Dendritic cell treated with granulocyte-macrophage colony-stimulating factor and Interleukin-4, amounts not matched to agents 40 ng/mL and 50 ng/mL, for 4 days (primary cell): ENCODE measurements at regions not wholly inside any gene's neighbourhood (a gene's known extent, or its start where the extent isn't known, plus 50 kb on each side); places are given as distances from the start of the nearest gene placed in this dataset.

Source experiments
- H3K27ac Mint-ChIP-seq: one replicate; pipeline ENCODE4 v1.8.0; 2022; ENCODE audit warnings: mild to moderate bottlenecking, mixed read lengths
- H3K27me3 Mint-ChIP-seq: one replicate; pipeline ENCODE4 v1.8.0; 2022; ENCODE audit warnings: mild to moderate bottlenecking, mixed read lengths
- H3K36me3 Mint-ChIP-seq: one replicate; pipeline ENCODE4 v1.8.0; 2022; ENCODE audit warnings: low read depth, mixed read lengths
- H3K4me1 Mint-ChIP-seq: one replicate; pipeline ENCODE4 v1.8.0; 2022; ENCODE audit warnings: low read depth, mixed read lengths
- H3K4me3 Mint-ChIP-seq: one replicate; pipeline ENCODE4 v1.8.0; 2022; ENCODE audit warnings: mild to moderate bottlenecking, moderate library complexity, mixed read lengths
- H3K9me3 Mint-ChIP-seq: one replicate; pipeline ENCODE4 v1.8.0; 2022; ENCODE audit warnings: mixed read lengths
- intact Hi-C: fragments of 100-400 bp; cut with micrococcal nuclease; formaldehyde crosslinking; loops from one replicate; pipeline ENCODE4 v1.15.0; 2022

DNA sequence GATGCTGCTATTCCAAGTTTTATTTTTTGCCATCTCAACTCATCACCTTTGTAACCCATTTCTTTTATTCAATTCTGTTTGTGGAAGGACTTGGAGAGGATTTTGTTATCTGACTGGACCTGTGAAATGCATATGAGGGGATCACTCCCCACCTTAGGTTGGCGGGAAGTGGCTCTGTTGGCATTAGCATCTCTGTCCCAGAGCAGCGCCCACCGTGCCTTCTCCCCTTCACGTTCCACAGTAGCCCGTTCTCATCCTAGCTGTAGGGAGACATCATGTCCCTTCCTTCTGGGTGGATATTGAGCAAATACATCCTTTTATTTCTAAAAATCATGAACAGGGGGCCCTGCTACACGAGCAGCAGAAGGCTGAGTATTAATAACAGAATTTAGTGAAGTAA lies 330.4 kb downstream of the RFC3 start:
- Mint-ChIP-seq H3K27me3 (no peaks in the 10 kb centered on the region), H3K36me3 (no peaks in the 10 kb centered on the region), H3K4me3 (no peak overlapping the region), H3K4me1 (no peaks in the 10 kb centered on the region), H3K9me3 (peaks cover 8% of the 10 kb centered on the region), H3K27ac (no peak overlapping the region)
- intact Hi-C loops: no loop called here

DNA sequence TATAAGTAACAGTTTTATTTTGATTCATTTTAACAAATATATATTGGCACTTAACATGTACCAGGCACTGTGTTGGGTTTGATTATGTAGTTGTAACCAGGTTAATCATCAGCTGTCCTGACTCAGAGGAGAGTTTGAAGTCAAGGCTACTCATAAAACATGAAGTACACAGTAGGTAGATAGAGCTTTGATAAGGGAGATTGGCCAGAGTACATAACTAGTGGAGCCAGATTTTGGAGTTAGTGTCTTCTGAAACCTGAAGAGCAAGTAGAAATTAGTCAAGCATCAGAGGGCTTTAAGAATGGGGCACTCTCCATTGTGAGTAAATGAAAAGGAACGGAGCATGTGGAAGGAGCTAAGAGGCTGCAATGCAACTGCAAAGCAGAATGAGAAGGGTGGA lies 333.9 kb downstream of the RFC3 start:
- Mint-ChIP-seq H3K4me1 (peaks cover 3% of the 10 kb centered on the region), H3K9me3 (peaks cover 8% of the 10 kb centered on the region), H3K36me3 (no peaks in the 10 kb centered on the region), H3K4me3 (no peak overlapping the region), H3K27ac (no peak overlapping the region), H3K27me3 (peaks cover 5% of the 10 kb centered on the region)
- intact Hi-C loops: no loop called here

DNA sequence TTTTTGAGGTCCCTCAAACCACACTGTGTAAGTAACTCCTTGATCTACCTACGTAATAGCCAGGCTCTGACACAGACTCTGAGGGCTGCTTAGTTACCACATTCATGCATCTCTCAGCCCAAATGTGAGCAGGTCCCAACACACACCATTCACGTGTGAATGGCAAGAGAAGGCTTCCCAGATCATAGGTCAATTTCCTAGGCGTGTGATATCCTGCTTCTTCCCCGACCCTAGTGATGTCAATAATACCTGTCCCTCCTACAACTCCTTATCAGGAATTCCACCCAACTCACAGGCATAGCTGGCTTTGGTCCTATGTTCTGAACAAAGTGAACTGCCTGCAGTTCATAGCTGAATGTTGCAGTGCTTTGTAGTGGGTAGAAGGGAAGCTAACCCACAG lies 334.5 kb downstream of the RFC3 start:
- peaks cover 8% of the 10 kb centered on the region for H3K9me3 Mint-ChIP-seq
- intact Hi-C loops: no loop called here

DNA sequence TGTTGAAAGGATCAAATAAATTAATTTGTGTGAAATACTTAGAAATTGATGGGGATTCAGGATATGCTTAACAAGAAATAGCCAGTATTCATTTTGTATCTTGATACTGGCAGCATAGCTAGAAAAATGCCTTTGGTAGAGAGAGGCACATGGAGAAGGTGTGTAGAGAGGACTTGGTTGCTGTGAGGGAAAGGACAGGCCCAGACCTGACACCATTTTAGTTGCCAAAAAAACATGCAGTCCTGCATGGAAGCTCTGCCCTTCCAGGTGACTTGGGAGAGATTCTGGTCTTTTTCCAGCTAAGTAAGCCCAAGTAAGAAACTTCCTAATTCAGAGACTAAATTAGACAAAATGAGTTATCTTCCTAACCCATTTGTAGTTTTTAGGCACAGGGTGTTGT lies 335.0 kb downstream of the RFC3 start:
- no peak overlapping the region for H3K27ac Mint-ChIP-seq
- H3K27me3 Mint-ChIP-seq: peaks cover 8% of the 10 kb centered on the region
- peaks cover 9% of the 10 kb centered on the region for H3K4me1 Mint-ChIP-seq
- peaks cover 8% of the 10 kb centered on the region for H3K9me3 Mint-ChIP-seq
- no peaks in the 10 kb centered on the region for H3K36me3 Mint-ChIP-seq
- no peak overlapping the region for H3K4me3 Mint-ChIP-seq
- intact Hi-C loops: no loop called here

More for the DNA sequence above, 334.5 kb downstream of the RFC3 start:
- Mint-ChIP-seq H3K27ac (no peak overlapping the region), H3K36me3 (no peaks in the 10 kb centered on the region), H3K4me3 (no peak overlapping the region), H3K27me3 (peaks cover 8% of the 10 kb centered on the region), H3K4me1 (peaks cover 8% of the 10 kb centered on the region)

DNA sequence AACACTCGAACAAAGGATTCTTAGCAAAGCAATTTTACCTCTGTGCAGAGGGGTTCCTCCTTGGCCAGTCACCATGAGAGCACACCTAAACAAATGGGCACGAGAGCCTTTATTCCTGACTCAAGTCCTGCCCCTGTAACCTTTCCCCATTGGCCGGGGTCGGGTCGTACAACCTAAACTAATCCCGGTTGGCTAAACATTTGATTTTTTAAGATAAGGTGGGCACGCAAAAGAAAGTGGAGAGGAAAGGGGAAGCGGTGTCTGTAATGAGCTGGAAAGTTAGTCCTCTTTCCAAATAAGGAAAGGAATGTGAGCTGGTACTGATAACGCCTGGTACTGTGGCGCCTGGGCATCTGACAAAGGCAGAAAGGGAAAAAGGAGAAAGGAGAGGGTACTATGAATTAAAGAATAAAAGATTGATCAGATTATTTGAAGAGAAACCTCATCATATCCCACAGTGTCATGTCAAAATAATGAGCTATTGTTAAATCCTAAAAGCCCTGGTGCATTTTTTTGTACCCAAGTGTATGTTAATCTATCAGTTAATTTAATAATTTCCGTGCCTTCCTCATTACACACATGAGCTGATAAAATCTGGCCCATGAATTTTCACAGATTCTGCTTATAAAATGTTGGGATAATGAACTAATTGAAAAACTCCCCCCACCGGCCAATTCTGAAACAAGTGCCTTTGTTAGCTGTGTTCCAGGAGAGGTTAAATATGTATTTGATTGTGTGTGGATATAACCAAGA lies 335.7 kb downstream of the RFC3 start:
- H3K27me3 Mint-ChIP-seq: peaks cover 8% of the 10 kb centered on the region
- intact Hi-C loops: no loop called here
- H3K27ac Mint-ChIP-seq: no peak overlapping the region
- no peaks in the 10 kb centered on the region for H3K36me3 Mint-ChIP-seq
- peaks cover 9% of the 10 kb centered on the region for H3K4me1 Mint-ChIP-seq
- peaks cover 8% of the 10 kb centered on the region for H3K9me3 Mint-ChIP-seq
- H3K4me3 Mint-ChIP-seq: no peak overlapping the region

DNA sequence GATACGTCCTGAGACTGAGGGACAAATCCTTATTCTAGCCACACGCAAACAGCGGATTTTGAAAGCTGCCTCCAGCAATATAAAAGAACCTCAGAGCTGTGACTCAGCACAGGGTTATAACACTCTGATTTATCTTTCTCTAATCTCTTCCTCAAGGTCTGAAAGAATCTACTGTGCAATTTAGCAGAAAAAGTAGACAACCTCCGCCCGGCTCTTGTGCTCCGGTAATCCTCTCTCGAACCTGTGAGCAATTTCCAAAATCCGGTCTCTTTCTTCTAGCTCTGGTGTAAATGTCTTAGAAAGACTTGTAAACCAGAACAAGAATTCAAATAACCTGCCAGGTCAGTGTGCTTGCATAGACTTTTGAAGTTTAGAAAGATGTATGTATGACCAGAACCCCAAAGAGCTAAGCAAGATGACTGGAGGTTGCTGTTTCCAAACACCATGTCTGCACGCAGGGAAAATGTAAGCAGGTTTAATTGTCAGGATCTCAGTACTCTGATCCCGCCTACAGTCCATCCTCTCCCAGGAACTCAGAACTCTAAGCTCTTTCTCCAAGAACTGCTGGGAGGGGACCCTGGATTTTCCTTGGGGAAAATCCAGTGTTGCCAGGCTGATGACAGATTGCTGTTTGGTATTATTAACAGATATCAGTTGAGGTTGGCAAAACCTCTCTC lies 338.1 kb downstream of the RFC3 start:
- H3K4me1 Mint-ChIP-seq: peaks cover 9% of the 10 kb centered on the region
- no peaks in the 10 kb centered on the region for H3K36me3 Mint-ChIP-seq
- intact Hi-C loops: no loop called here
- peaks cover 15% of the 10 kb centered on the region for H3K9me3 Mint-ChIP-seq
- H3K4me3 Mint-ChIP-seq: no peak overlapping the region
- no peak overlapping the region for H3K27ac Mint-ChIP-seq
- H3K27me3 Mint-ChIP-seq: peaks cover 8% of the 10 kb centered on the region

DNA sequence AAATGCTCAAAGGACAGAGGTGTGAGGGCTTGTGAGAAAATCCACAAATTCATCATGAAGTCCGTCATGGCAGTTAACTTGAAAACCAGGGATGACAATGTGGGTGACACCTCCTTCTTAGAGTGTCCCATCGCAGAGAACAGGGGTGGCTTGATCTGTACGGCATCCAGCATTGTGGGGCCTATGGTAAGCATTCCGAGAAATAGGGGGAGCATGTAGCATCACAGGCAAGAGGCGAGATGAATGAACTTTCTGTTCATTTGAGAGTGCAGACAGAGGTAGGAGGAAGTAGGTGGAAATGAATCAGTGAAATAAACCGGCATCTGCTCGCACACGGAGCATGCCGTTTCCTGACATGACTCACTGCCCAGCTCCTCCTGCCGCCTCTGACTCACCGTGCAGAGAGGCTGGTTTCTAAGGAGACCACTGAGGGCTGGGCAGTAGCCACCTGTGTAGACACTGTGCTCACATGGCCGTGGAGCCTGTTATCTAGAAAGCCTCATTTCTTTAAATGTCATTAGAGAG lies 339.0 kb downstream of the RFC3 start:
- no peaks in the 10 kb centered on the region for H3K36me3 Mint-ChIP-seq
- H3K27me3 Mint-ChIP-seq: peaks cover 8% of the 10 kb centered on the region
- peaks cover 9% of the 10 kb centered on the region for H3K4me1 Mint-ChIP-seq
- no peak overlapping the region for H3K27ac Mint-ChIP-seq
- peaks cover 7% of the 10 kb centered on the region for H3K9me3 Mint-ChIP-seq
- no peak overlapping the region for H3K4me3 Mint-ChIP-seq
- intact Hi-C loops: no loop called here

DNA sequence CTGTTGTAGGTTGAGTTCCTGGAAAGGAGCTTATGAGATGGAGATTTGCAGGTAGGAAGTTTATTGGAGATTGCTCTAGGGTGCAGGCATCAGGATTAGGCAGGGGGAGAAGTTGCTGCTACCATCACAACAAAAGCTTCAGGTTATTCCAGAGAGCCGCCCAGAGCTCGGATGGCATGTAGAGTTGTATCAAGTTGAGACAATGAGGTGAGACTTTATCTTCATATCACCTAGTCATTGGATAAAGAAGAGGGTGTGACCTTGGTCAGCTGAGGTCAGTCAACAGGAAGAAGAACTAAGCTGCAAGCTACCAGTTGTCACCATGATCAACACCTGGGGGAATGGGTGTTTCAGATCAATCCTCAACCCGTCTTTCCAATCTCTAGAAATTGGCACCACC lies 342.0 kb downstream of the RFC3 start:
- peaks cover 9% of the 10 kb centered on the region for H3K4me1 Mint-ChIP-seq
- no peaks in the 10 kb centered on the region for H3K36me3 Mint-ChIP-seq
- H3K27ac Mint-ChIP-seq: no peak overlapping the region
- H3K27me3 Mint-ChIP-seq: peaks cover 8% of the 10 kb centered on the region
- H3K9me3 Mint-ChIP-seq: peaks cover 7% of the 10 kb centered on the region
- H3K4me3 Mint-ChIP-seq: no peak overlapping the region
- intact Hi-C loops: no loop called here

DNA sequence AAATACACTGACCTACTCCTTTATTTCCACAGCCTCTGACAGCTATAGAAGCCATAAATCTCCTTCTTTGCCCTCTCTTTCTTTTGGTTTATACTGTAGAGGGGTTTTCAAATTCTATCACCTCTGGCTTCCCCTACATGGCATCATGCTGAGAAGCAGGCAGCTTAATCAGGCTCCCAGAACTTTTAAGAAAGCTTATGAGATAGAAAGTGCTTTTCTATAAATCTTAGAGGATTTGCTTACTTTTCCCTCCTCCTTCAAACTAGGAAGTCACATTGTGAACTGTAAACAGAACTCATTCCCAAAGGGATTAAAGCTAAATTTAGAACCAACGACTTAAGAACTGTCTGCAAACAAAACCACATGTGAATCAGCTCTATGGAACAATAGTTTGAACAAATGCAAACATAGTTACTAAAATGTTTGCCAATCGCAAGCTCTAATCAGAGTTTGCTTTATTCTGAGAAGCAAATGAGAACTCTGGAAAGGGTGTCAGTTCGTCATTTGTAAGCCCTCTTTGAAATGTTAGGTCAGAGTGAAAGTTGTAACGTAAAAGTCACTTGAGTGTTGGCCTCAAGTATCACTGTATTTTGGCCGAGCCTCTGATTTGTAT lies 344.1 kb downstream of the RFC3 start:
- Mint-ChIP-seq H3K27me3 (peaks cover 3% of the 10 kb centered on the region), H3K36me3 (no peaks in the 10 kb centered on the region), H3K9me3 (peaks cover 7% of the 10 kb centered on the region), H3K4me1 (peaks cover 5% of the 10 kb centered on the region), H3K27ac (no peak overlapping the region), H3K4me3 (no peak overlapping the region)
- intact Hi-C loops: no loop called here

DNA sequence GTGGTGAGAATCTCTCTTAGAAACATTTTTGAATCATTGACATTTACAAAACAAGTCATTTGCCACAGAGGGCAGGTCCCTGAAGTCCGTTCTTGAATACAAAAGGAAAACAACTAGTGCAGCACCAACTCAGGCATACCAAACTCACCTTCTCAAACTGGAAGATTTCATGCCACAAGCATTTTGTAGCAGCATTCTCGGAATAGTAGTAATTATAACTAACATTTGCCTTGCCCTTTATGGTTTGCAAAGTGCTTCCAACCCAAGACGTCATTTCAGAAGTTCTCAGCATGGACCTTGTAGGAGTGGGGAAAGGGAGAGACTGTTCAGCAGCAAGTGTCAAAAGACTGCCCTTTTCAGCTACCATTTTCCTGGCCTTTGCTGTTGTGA lies 344.6 kb downstream of the RFC3 start:
- no peaks in the 10 kb centered on the region for H3K4me1 Mint-ChIP-seq
- H3K36me3 Mint-ChIP-seq: no peaks in the 10 kb centered on the region
- H3K4me3 Mint-ChIP-seq: no peak overlapping the region
- H3K27me3 Mint-ChIP-seq: no peaks in the 10 kb centered on the region
- H3K27ac Mint-ChIP-seq: no peak overlapping the region
- intact Hi-C loops: no loop called here
- peaks cover 7% of the 10 kb centered on the region for H3K9me3 Mint-ChIP-seq

DNA sequence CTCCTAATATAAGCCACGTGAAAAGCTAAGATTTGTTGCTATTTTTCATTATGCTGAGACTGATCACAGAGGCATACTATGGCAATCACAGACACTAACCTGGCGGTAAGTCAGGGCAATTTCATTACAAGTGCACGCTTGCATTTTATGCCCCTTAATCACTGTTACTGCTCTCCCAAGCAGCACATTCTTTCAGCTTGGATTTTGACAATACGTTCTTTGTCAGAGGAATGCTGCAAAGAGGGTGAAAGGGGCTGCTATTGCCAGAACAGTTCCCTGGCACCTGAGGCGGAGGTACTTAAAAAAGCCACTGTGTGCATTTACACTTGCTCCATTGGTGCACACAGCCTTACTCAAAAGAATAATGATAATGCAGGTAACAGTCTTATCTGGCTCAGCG lies 346.6 kb downstream of the RFC3 start:
- H3K4me1 Mint-ChIP-seq: no peaks in the 10 kb centered on the region
- no peaks in the 10 kb centered on the region for H3K9me3 Mint-ChIP-seq

DNA sequence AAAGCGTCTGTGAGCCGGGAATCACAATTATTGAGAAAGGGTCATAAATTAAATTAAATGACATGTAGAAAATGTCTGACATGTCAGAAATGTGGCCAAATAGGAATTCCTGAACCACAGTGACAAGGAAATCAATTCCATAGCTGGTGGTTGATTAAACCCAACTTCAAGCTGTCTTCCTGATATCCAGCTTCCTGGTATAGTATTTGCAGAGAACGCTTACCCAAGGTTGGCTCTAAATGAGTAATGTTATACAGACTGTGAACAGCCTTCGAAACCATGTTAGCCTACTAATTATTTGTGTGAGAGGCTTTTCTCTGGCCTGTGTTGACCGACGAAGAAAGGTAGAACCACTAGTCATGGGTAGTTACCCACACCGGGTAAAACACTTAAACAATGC lies 347.2 kb downstream of the RFC3 start:
- Mint-ChIP-seq H3K27ac (no peak overlapping the region), H3K27me3 (no peaks in the 10 kb centered on the region), H3K4me1 (no peaks in the 10 kb centered on the region), H3K4me3 (no peak overlapping the region), H3K36me3 (no peaks in the 10 kb centered on the region), H3K9me3 (no peaks in the 10 kb centered on the region)
- intact Hi-C loops: no loop called here

More for the DNA sequence above, 346.6 kb downstream of the RFC3 start:
- H3K4me3 Mint-ChIP-seq: no peak overlapping the region
- no peaks in the 10 kb centered on the region for H3K36me3 Mint-ChIP-seq
- intact Hi-C loops: no loop called here
- H3K27me3 Mint-ChIP-seq: no peaks in the 10 kb centered on the region
- H3K27ac Mint-ChIP-seq: no peak overlapping the region

DNA sequence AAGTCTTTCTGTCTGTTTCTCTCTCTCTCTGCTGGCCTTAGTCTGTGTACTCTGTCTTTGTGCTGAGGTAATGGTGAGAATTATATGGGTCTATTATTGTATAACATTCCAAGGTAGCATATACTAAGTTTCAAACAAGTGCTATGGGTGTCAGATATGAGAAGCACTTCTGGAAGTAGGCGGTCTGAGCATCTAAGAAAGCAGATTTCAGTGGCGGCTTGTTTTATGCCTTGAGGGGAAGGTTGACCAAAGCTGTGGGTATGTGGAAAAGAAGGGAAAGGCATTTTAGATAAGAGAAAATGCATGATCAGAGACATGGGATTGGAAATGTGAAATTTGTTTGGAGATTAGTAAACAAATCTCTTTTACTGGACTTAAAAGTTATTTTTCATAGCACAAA lies 348.5 kb downstream of the RFC3 start:
- Mint-ChIP-seq H3K4me1 (no peaks in the 10 kb centered on the region), H3K27ac (no peak overlapping the region), H3K36me3 (no peaks in the 10 kb centered on the region), H3K4me3 (no peak overlapping the region), H3K9me3 (no peaks in the 10 kb centered on the region), H3K27me3 (no peaks in the 10 kb centered on the region)
- intact Hi-C loops: no loop called here

DNA sequence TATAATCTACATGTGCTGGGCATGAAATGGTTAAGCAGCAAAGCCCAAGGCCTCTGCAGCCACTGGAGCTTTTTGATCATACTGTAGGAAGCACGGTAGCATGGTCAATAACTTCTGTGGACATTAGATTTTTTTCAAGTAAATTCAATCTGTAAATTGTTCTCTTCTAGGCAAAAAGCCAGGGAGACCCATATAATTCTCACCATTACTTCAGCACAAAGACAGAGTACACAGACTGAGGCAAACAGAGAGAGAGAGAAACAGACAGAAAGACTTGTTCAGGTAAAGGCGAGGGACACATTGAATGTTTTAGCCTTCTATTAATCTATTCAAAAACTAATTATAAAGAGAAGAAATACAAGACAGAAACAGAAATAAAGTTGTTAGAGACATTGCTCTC lies 349.4 kb downstream of the RFC3 start:
- no peak overlapping the region for H3K4me3 Mint-ChIP-seq
- H3K9me3 Mint-ChIP-seq: no peaks in the 10 kb centered on the region
- H3K27ac Mint-ChIP-seq: no peak overlapping the region
- no peaks in the 10 kb centered on the region for H3K4me1 Mint-ChIP-seq
- intact Hi-C loops: no loop called here
- no peaks in the 10 kb centered on the region for H3K36me3 Mint-ChIP-seq
- no peaks in the 10 kb centered on the region for H3K27me3 Mint-ChIP-seq
